ENCODE measurements at regions not wholly inside any gene's neighbourhood (a gene's known extent, or its start where the extent isn't known, plus 50 kb on each side); places are given as distances from the start of the nearest gene placed in this dataset.

DNA sequence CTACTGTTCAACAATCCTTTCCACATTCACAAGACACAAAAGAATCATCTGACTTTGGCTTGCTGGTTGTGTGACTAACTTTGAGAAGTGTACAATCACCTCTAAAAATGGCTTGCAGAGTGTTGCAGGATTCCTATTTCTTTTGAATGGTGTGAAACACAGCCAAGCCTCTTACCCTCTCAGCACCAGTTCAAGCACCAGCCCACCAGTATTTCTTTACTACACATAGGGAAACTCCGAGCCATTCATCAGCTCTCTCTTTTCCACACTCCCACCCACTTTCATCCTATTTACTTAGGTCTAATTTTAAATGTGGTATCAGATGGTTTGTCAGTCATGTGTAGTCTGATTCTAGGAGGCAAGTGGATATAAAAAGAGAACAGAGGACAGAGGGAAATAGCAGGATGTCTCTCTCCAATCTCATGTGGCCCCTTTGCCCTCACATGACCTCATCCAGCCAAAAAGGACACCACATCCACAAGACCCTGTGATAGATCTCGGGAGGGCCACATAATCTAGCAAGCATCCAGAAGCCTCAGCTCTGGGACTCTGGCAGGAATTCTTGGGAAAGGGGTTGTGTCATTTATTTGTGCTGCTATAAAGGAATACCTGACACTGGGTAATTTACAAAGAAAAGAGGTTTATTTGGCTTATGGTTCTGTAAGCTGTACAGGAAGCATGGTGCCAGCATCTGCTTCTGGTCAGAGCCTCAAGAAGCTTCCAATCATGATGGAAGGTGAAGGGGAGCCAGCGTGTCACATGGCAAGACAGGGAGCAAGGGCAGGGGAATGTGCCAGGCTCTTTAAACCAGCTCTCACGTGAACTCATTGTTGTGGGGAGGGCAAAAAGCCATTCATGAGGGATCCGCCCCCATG, 66.8 kb upstream of the NEBL start:
- intact Hi-C loops (cut with DNase I): no loop called here
- no peak for DNase-seq
- peak; percentile 18 for ATAC-seq (ENCODE audit: poor library complexity)

DNA sequence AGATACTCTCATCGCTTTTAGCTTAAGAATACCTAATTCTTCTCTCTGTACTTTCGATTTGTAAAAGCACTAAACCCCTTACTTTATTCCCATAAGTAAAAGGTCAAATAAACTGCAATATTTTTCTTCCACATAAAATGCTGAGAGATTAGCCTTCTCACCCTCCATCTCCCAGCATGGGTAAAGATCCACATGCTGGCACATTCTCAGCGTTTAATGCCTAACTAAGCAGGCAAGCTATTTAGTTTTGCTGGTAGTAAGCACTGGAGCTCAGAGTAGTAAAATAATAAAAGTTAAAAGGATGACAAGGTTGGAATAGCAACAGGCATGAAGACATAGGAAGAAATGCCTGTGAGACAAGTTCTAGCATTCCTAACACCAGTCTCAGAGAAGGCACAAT, 65.9 kb upstream of the NEBL start:
- ATAC-seq (ENCODE audit: poor library complexity): no peak
- intact Hi-C loops (cut with DNase I): no loop called here

DNA sequence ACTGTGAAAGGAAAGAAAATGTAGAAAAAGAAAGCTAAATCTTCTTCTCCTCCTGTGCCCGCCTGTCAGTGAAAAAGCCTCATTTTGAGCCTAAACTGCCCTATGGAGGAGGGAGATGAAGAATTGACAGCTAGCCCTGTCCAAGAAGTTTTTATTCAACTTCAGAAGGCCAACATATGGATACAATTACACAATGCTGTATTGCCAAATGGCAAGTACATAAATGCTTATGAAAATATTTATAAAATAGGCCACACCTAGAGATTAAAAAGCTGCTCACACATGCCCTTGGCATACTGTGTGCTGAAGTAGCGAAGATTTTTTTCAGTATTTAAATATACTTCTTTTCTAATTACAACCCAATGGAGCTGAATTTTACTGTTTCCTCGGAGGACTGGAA, 65.1 kb upstream of the NEBL start:
- ATAC-seq (ENCODE audit: poor library complexity) (no peak), DNase-seq (no peak)
- intact Hi-C loops (cut with DNase I): no loop called here

More for the DNA sequence above, 65.9 kb upstream of the NEBL start:
- DNase-seq: no peak

DNA sequence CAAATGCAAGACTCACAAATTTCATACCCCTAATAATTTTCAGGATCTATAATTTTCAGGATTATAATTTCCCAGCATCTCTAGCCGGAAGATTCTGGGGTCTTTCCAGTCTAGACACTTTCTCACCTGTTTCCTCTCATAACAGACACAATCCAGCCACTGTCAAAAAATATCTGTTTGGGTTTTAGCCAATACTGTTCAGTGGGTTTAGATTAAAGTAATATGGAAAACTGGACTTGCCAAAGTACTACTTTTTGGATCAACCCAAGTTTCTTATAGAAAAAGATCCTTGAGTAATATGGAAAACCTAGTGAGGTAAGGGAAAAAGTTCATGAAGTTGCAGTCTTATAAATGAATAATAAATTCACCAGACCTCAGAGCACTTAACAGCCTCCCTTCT, 62.1 kb upstream of the NEBL start:
- no peak for ATAC-seq (ENCODE audit: poor library complexity)
- DNase-seq: no peak

DNA sequence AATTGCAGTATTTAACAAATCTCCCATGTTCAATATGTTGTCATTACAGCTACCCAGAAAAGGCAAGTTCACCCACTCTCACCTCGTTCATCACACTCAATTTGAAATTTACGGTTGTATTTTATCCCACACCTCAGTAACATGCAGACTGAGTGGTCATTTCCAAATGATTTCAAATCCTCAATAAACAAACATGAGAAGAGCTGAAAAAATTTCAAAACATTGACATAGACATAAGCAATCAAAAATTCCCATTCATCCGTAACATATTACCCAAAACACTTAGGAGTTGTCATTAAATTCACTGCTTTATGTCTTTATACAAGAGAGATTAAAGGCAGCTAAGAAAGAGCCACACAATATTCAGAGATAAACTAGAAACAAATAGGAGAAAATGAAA, 61.7 kb upstream of the NEBL start:
- ATAC-seq (ENCODE audit: poor library complexity) (no peak), DNase-seq (no peak)
- intact Hi-C loops (cut with DNase I): no loop called here

More for the DNA sequence above, 62.1 kb upstream of the NEBL start:
- intact Hi-C loops (cut with DNase I): no loop called here

DNA sequence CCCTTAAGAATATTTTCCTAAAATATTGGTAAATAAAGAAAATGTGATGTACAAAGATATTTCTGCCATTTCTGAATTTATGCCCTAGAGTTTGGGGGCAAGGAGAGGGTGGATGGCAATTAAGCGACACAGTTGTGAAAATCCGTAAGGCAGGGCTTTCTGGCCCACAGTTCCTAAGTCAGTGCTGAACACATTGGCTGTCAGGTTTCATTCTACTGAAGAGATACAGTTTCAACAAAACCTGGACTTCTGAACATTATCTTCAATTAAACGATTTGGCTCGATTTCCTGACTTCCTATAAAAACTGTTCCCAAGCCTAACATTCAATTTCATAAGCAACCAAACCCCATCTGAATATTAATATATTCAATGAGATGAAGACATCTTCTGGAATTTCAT, 61.1 kb upstream of the NEBL start:
- ATAC-seq (ENCODE audit: poor library complexity) (no peak), DNase-seq (no peak)
- intact Hi-C loops (cut with DNase I): no loop called here

DNA sequence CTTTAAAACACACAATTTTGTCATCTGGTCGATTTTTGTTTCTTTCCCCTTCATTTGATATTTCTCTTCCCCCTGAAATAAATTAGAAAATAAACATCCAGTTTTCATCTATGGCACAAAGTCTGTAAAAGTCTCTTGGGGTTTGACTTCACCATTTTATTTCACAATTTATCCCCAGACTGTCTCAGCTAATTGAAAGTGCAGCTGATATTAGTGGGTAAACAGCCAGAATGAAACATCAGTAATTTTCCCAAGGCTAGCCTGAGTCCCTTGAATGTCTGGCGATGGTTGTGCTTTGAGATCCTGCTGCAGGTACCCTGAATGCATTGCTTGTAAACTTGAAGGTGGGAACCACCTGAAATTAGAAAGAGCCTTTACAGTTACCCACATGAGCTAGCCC, 60.6 kb upstream of the NEBL start:
- intact Hi-C loops (cut with DNase I): no loop called here
- peak; percentile 62 for ATAC-seq (ENCODE audit: poor library complexity)

DNA sequence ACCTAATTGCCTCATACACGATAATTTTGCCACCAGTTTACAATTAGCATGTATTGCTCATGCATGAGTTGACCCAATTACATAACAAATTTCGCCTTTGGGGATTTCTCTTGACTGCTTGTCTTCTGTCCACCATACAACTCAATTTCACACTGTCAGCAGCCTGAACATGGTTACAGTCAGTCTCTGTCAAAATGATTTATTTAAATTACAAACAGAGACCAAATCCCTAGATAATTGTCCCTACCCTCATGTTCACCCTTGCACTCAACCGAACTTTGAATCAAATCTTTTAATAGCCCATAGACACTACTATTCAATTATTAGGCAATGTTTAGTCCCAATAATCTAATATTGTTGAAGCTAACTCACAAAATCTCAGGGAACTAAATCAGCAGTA, 59.7 kb upstream of the NEBL start:
- intact Hi-C loops (cut with DNase I): no loop called here
- ATAC-seq (ENCODE audit: poor library complexity): peak; percentile 68
- no peak for DNase-seq

More for the DNA sequence above, 60.6 kb upstream of the NEBL start:
- DNase-seq: no peak

DNA sequence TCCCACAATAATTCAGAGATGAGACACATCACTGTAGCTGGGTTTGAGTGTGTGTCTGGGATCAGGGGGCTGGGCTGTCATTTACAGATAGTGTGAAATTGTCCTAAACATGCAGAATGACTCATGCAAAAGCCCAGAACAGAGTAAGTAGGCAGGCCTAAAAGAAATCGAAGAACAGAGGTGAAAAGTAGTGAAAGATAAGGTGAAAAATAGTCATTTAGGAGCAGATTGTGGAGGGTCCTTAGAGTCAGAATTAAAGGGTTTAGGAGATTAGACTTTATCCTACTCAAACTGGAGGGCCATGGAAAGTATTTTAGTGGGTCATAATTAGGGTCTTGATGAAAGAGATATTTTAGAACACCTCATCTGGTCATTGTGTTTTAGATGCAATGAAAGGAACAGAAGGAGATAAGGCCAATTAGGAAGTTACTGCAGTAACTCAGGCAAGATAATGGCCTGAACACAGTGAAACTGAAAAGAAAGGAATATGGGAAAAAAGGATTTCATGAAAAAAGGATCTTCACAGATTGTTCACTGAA, 58.3 kb upstream of the NEBL start:
- intact Hi-C loops (cut with DNase I): no loop called here
- DNase-seq (no peak), ATAC-seq (ENCODE audit: poor library complexity) (no peak)

DNA sequence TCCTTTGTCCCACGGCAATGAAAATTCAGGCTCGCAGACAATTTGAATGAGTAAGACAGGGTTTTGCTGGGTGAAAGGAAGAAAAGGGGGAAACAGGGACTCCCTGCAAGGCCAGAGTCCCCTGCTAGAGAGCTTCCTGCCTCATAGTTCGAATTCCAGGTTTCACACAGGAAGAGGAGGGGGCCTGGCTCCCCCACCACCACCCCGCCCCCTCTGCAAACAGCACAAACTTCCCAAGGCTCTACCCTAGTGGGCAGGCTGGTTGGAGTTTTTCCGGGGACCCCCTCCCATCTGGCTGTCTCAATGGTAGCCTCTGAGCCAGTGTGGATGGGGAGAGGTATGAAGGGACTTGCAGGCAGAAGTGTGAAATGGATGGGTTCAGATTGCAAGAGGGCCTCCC, 57.4 kb upstream of the NEBL start:
- DNase-seq (no peak), ATAC-seq (ENCODE audit: poor library complexity) (no peak)
- intact Hi-C loops (cut with DNase I): no loop called here

DNA sequence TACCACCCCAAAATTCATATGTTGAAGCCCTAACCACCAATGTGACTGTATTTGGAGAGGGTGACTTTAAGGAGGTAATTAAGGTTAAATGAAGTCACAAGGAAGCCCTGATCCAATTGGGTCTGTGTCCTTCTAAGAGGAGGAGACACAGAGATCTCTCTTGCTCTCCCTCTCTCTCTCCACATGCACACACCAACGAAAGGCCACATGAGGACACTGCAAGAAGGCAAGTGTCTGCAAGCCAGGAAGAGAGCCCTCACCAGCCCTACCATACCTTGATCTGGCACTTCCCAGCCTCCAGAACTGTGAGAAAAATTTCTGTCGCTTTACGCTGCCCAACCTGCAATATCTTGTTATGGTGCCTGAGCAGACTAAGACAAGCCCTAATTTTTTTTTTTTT, 56.0 kb upstream of the NEBL start:
- ATAC-seq (ENCODE audit: poor library complexity) (peak; percentile 59), DNase-seq (no peak)
- intact Hi-C loops (cut with DNase I): no loop called here

DNA sequence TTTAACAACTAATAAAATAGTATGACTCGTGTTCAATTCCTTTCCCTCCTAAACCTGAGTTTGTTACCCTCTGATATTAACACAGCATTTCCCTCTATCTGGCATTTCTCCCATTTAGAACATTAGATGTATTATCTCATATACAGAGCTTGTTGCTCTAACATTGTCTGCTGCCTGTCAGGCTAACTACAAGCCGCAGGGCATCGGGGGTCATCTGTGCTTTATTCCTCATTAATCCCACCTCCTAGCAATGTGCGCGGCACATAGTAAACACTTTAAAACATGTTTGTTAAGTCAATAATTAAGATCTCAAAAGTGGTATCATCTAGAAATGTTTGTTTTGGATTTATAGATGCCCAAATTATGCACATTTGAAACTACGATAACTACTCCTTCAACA, 52.9 kb upstream of the NEBL start:
- ATAC-seq (ENCODE audit: poor library complexity): no peak
- DNase-seq: no peak
- intact Hi-C loops (cut with DNase I): no loop called here

DNA sequence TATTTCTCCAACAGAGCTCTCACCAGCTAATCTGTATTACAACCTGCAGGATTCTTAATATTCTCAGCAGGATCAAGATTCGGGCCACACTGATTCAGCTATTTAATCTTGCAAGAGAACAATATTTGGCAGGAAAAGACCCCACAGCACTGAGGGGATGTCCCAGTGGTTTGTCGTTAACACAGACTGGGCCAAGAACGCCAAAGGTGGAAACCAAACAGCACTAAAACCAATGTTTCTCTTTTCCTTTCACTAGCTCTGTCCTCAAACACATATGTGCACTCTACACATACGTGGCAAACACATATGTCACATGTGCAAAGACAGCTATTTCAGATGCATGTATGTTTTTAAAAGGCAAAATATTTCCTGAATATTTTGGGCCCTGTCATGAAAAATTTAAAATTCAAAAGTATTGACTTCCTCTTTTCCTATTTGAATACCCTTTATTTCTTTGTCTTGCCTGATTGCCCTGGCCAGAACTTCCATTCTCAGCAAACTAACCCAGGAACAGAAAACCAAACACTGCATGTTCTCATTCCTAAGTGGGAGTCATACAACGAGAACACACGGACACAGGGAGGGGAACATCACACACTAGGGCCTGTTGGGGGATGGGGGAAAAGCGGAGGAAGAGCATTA, 51.7 kb upstream of the NEBL start:
- DNase-seq (no peak), ATAC-seq (ENCODE audit: poor library complexity) (no peak)
- intact Hi-C loops (cut with DNase I): no loop called here

All from Right ventricle myocardium superior (tissue), 1 donor.